Amniotic epithelial cell (primary cell): ENCODE measurements at regions not wholly inside any gene's neighbourhood (a gene's known extent, or its start where the extent isn't known, plus 50 kb on each side); places are given as distances from the start of the nearest gene placed in this dataset.

Experiments used
- DNase-seq: peaks from one replicate; pipeline ENCODE4 v3.0.0-alpha.2; 2010; ENCODE audit warnings: low read depth

GRCh38 chr2:237270520-237270919, 143.4 kb downstream of the COL6A3 start:
- no peak for DNase-seq

- peak; percentile 76 for DNase-seq
Measured at GRCh38 chr2:237271698-237272652, 142.0 kb downstream of the COL6A3 start.
